Activated naive CD8-positive, alpha-beta T cell (primary cell): ENCODE measurements at regions not wholly inside any gene's neighbourhood (a gene's known extent, or its start where the extent isn't known, plus 50 kb on each side); places are given as distances from the start of the nearest gene placed in this dataset.

ENCODE experiments used
- H3K27ac Mint-ChIP-seq: one replicate; pipeline ENCODE4 v1.8.0; 2021; ENCODE audit warnings: mixed read lengths
- H3K27me3 Mint-ChIP-seq: one replicate; pipeline ENCODE4 v1.8.0; 2021; ENCODE audit warnings: mixed read lengths
- H3K36me3 Mint-ChIP-seq: one replicate; pipeline ENCODE4 v1.8.0; 2021; ENCODE audit warnings: mixed read lengths
- H3K4me1 Mint-ChIP-seq: one replicate; pipeline ENCODE4 v1.8.0; 2021; ENCODE audit warnings: low read depth, mixed read lengths
- H3K4me3 Mint-ChIP-seq: one replicate; pipeline ENCODE4 v1.8.0; 2021; ENCODE audit warnings: mild to moderate bottlenecking, mixed read lengths
- H3K9me3 Mint-ChIP-seq: one replicate; pipeline ENCODE4 v1.8.0; 2021; ENCODE audit warnings: low read depth, mixed read lengths

DNA sequence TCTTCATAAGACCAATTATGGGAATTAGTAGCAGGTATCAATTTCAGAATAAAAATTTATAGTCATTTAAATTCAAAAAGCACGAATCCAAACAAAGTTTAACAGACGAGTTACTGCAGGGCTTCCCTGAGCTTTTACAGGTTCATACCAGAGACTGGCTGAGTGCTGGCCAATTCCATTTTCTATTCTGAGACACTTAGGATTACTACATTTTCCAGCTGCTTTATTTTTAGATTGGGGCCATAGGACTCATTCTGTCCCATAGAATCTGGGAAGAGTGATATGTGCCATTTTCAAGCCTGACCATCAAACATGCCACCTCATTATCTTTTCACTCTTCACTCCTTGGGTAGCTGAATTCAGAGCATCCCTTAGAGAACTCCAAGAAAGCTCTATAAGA lies 410.7 kb downstream of the DNAH5 start:
- Mint-ChIP-seq H3K36me3 (no peaks in the 10 kb centered on the region), H3K9me3 (peaks cover 4% of the 10 kb centered on the region), H3K27ac (no peak overlapping the region), H3K4me3 (no peak overlapping the region), H3K27me3 (no peaks in the 10 kb centered on the region), H3K4me1 (no peaks in the 10 kb centered on the region)

DNA sequence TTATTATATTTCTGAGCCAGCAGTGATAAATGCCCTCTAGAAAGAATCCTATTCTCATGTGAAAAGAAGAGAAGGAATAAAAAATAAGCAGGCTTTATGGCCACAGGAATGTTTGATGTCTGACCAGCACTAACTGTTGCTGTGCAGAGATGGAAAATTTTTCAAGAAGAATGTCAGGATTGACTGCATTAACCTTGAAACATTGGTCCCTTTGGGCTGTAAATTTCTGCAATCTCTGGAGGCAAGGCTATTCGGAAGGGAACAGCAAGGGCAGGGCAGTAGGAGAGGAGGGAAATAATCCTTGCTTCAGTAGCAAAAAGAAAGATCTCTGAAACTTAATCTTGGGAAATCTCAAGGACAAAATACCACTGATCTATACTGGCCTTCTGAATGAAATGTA lies 415.2 kb downstream of the DNAH5 start:
- no peak overlapping the region for H3K4me3 Mint-ChIP-seq
- no peak overlapping the region for H3K27ac Mint-ChIP-seq
- no peaks in the 10 kb centered on the region for H3K9me3 Mint-ChIP-seq
- H3K27me3 Mint-ChIP-seq: no peaks in the 10 kb centered on the region
- H3K4me1 Mint-ChIP-seq: no peaks in the 10 kb centered on the region
- no peaks in the 10 kb centered on the region for H3K36me3 Mint-ChIP-seq

DNA sequence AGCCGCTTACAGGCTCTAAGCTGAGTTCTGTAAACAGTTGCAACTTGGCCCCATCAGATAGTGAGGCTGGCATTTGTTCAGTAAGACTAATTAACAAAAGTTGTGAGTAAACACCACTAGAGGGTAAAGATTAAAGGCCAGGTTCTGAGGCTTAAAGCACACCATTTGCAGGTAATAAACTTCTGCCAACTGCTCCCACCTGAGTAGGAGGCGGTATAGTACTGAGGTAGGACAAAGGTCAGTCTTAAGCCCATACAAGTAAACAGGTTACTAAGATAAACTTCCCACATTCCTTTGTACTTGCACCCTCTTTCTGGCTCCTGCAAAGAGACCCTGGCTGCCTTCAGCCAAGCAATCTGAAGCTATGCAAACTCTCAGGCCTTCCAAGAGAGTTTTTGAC lies 419.6 kb downstream of the DNAH5 start:
- Mint-ChIP-seq H3K4me3 (no peak overlapping the region), H3K36me3 (no peaks in the 10 kb centered on the region), H3K27me3 (no peaks in the 10 kb centered on the region), H3K27ac (no peak overlapping the region), H3K4me1 (no peaks in the 10 kb centered on the region), H3K9me3 (peaks cover 3% of the 10 kb centered on the region)

DNA sequence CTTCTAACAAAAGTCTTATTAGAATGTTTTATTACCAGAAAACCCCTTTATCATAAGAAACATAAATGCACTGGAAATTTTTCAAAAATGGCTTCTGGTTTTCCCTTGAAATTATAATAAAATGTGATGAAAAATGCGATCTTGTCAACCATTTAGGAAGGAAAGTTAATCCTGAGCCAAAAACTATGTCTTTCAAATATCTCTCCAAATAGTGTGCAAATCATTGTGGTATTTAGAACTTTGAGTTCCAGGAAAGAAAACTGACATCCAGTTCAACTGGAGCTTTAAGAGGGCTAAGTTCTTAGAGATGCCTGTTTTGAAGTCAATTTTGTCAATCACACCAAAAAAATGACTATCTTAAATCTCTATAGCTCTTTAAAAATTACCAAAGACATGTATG lies 425.4 kb downstream of the DNAH5 start:
- Mint-ChIP-seq H3K36me3 (no peaks in the 10 kb centered on the region), H3K27me3 (no peaks in the 10 kb centered on the region), H3K4me1 (no peaks in the 10 kb centered on the region), H3K4me3 (no peak overlapping the region), H3K9me3 (peaks cover 3% of the 10 kb centered on the region), H3K27ac (no peak overlapping the region)

DNA sequence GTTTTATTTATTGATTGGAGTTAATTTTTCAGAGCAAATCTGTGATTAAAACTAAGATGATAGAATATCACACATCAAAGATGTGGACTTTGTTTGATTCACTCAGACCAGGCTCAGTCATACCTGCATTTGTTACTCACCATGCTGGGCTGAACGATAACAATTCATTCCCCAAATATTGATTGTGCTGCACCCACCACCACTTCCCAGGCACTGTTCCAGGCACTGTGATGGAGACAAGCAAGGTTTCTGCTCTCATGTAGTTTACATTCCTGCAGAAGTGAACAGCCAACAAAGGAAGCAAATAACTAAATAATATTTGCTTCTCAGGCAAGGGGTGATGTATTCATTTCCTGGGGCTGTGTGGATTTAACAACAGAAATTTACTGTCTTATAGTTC lies 428.3 kb downstream of the DNAH5 start:
- peaks cover 2% of the 10 kb centered on the region for H3K9me3 Mint-ChIP-seq
- no peaks in the 10 kb centered on the region for H3K4me1 Mint-ChIP-seq
- H3K27ac Mint-ChIP-seq: no peak overlapping the region
- no peak overlapping the region for H3K4me3 Mint-ChIP-seq
- no peaks in the 10 kb centered on the region for H3K27me3 Mint-ChIP-seq
- no peaks in the 10 kb centered on the region for H3K36me3 Mint-ChIP-seq

DNA sequence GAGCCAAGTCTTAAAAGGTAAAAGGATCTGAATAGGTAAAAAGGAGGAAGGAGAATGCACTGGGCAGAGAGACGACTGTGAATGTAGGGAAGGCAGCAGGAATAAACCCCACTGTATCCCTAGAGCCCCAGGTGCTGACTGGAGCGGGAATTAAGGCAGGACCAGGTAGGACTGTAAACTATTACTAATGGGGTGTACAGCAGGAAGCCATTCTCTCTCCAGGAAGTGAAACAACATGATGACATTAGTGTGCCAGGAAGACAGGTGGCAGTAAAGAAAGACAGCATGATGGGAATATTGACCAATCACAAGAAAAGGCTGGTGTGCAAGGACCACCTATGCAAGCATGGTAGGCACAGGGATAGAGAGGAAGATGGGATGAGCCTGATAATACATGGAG lies 433.0 kb downstream of the DNAH5 start:
- no peak overlapping the region for H3K4me3 Mint-ChIP-seq
- no peaks in the 10 kb centered on the region for H3K36me3 Mint-ChIP-seq
- no peaks in the 10 kb centered on the region for H3K4me1 Mint-ChIP-seq
- H3K27me3 Mint-ChIP-seq: no peaks in the 10 kb centered on the region
- no peak overlapping the region for H3K27ac Mint-ChIP-seq
- H3K9me3 Mint-ChIP-seq: no peaks in the 10 kb centered on the region

DNA sequence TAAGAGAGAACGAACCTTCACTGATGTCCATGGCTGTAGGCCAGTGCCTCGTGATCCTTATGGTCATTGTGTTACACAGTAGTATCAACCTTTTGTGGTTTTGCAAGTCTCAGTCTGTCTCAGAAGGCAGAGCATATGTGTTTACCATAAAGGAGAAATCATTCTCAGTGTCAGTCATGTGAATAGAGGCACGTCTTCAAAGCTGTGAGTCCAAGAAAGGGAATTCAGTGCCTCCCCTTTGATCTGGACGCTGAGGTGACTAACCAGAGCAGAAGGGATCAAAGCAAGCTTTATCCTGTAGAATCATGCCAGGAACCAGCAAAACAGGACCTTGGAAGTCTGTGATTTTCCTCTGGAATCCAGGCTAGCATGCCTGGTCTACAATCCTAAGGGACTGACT lies 433.9 kb downstream of the DNAH5 start:
- H3K4me3 Mint-ChIP-seq: no peak overlapping the region
- no peaks in the 10 kb centered on the region for H3K36me3 Mint-ChIP-seq
- no peaks in the 10 kb centered on the region for H3K9me3 Mint-ChIP-seq
- H3K27ac Mint-ChIP-seq: no peak overlapping the region
- H3K27me3 Mint-ChIP-seq: no peaks in the 10 kb centered on the region
- no peaks in the 10 kb centered on the region for H3K4me1 Mint-ChIP-seq

DNA sequence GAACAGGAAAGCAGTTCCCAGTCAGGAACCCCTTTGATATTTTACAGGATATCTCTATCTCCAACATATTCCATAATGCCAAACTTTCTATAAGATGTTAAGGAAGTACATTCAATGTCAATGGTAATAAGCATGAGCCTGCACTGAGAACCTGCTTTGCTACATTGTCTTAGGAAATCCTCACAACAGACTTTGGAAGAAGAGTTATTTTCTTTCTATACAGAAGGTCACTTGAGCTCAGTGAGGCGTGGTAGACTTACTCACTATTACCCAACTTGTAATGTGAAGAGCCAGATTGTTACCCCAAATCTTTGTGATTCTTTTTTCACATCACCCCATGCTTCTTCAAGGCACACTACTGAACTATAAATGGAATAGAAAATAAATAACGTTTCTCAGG lies 435.9 kb downstream of the DNAH5 start:
- Mint-ChIP-seq H3K4me3 (no peak overlapping the region), H3K27ac (no peak overlapping the region), H3K4me1 (no peaks in the 10 kb centered on the region), H3K9me3 (peaks cover 2% of the 10 kb centered on the region), H3K36me3 (no peaks in the 10 kb centered on the region), H3K27me3 (no peaks in the 10 kb centered on the region)

DNA sequence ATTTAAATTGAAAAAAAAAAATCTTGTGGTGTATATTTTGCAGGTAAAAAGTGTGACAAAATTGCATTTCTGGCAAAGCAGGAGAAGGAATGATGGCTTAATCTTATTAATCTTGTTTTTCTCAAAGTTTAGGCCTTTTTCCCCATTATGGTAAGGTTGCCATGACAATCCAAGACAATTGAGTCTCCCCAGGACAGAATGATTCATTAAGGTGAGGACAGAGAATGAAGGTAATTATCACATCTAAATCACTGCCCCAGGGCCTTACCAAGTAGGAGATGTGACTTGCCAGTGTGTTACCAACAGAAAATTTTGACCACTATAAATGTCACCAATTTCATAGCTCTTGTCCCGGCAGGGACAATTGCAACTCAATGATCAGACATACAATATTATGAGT lies 439.2 kb downstream of the DNAH5 start:
- Mint-ChIP-seq H3K4me1 (no peaks in the 10 kb centered on the region), H3K9me3 (peaks cover 2% of the 10 kb centered on the region), H3K36me3 (no peaks in the 10 kb centered on the region), H3K27me3 (no peaks in the 10 kb centered on the region), H3K4me3 (no peak overlapping the region), H3K27ac (no peak overlapping the region)

DNA sequence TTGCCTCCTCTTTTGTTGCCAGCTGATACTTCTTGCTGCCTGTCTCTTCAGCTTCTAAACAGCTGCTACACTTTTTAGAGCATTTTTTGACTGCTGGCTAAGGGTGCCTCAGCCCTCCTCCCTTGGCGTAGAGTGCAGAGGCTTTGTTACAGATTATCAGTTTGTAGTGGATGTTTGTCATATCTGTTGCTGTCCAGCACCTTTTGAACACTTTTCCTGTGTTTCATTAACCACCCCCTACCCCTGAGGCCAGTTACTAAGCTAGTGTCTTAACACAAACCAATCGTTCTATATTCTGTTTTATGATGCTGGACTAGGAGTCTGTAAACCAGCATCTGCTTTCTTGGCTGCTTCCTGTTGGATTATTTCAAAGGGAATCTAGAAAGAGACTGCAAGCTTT lies 441.5 kb downstream of the DNAH5 start:
- no peak overlapping the region for H3K27ac Mint-ChIP-seq
- H3K36me3 Mint-ChIP-seq: no peaks in the 10 kb centered on the region
- no peaks in the 10 kb centered on the region for H3K4me1 Mint-ChIP-seq
- no peak overlapping the region for H3K4me3 Mint-ChIP-seq
- H3K9me3 Mint-ChIP-seq: peaks cover 2% of the 10 kb centered on the region
- H3K27me3 Mint-ChIP-seq: no peaks in the 10 kb centered on the region

DNA sequence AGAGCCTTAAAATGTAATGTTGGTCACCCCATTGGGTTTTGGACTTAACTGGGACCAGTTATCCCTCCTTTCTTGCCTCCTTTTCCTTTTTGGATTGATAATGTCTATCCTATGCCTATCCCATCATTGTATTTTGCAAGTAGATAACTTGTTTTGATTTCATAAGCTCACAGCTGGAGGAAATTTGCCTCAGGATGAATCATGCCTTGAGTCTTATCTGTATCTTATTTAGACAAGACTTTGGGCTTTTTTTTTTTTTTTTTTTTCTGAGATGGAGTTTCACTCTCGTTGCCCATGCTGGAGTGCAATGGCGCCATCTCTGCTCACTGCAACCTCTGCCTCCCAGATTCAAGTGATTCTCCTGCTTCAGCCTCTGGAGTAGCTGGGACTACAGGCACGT lies 443.3 kb downstream of the DNAH5 start:
- Mint-ChIP-seq H3K27me3 (no peaks in the 10 kb centered on the region), H3K9me3 (peaks cover 2% of the 10 kb centered on the region), H3K27ac (no peak overlapping the region), H3K36me3 (no peaks in the 10 kb centered on the region), H3K4me1 (no peaks in the 10 kb centered on the region), H3K4me3 (no peak overlapping the region)

DNA sequence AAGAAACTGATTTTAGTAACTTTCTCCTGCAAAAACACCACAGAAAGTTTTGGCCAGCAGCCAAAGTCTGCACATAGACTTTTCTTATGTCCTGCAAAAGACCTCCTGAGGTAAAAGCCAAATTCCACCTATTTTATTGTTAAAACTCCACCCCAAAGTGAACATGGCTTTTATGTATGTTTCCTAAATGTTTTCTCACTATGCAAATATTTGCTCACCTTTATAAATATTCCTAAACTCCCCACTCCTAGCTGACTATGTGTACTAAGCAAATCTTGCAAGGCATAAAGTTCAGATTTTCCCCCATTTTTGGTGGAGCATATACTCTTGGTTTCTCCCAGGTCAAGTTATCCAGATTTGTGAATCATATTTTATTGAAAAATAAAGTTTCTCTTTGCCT lies 446.2 kb downstream of the DNAH5 start:
- H3K4me1 Mint-ChIP-seq: no peaks in the 10 kb centered on the region
- H3K4me3 Mint-ChIP-seq: no peak overlapping the region
- no peak overlapping the region for H3K27ac Mint-ChIP-seq
- no peaks in the 10 kb centered on the region for H3K36me3 Mint-ChIP-seq
- no peaks in the 10 kb centered on the region for H3K27me3 Mint-ChIP-seq
- H3K9me3 Mint-ChIP-seq: no peaks in the 10 kb centered on the region

DNA sequence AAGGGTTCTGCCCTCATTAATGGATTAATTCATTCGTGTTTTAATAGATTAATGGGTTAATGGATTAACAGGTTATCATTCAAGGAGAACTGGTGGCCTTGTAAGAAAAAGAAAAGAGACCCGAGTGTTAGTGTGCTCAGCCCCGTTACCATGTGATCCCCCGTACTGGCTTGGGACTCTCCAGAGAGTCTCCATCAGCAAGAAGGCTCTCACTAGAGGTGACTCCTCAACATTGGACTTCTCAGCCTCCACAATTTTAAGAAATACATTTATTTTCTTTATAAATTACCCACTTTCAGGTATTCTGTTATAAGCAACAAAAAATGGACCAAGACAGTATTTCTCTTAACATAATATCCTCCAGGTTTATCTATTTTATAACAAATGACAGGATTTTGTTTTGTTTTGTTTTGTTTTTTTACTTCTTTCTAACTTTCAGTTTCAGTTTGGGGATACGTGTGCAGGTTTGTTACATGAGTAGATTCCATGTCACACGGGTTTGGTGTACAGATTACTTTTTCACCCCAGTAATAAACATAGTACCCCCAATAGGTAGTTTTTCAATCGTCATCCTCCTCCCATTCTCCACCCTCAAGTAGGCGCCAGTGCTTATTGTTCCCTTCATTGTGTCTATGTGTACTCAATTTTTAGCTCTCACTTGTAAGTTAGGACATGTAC lies 456.1 kb downstream of the DNAH5 start:
- no peak overlapping the region for H3K27ac Mint-ChIP-seq
- no peaks in the 10 kb centered on the region for H3K27me3 Mint-ChIP-seq
- H3K4me3 Mint-ChIP-seq: peak overlapping the region; percentile 9
- H3K36me3 Mint-ChIP-seq: no peaks in the 10 kb centered on the region
- no peaks in the 10 kb centered on the region for H3K4me1 Mint-ChIP-seq
- peaks cover 6% of the 10 kb centered on the region for H3K9me3 Mint-ChIP-seq

DNA sequence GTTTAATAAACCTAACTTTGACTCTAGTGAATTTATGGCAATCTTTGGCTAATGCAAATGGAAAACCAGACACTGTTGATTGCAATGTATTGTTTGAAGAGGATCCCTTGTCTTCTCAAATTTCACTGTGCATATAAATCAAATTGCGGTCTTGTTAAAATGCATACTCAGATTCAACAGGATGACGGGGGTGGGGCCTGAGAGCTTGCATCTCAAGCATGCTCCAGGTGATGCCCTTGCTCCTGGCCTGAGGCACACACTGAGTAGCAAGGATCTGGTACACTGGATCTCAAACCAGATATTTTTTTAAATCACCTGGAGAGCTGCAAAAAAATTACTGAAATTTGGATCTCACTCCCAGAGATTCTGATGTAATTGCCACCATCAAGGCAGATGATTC lies 463.7 kb downstream of the DNAH5 start:
- Mint-ChIP-seq H3K4me1 (no peaks in the 10 kb centered on the region), H3K36me3 (no peaks in the 10 kb centered on the region), H3K9me3 (no peaks in the 10 kb centered on the region), H3K27me3 (no peaks in the 10 kb centered on the region), H3K27ac (no peak overlapping the region), H3K4me3 (no peak overlapping the region)

DNA sequence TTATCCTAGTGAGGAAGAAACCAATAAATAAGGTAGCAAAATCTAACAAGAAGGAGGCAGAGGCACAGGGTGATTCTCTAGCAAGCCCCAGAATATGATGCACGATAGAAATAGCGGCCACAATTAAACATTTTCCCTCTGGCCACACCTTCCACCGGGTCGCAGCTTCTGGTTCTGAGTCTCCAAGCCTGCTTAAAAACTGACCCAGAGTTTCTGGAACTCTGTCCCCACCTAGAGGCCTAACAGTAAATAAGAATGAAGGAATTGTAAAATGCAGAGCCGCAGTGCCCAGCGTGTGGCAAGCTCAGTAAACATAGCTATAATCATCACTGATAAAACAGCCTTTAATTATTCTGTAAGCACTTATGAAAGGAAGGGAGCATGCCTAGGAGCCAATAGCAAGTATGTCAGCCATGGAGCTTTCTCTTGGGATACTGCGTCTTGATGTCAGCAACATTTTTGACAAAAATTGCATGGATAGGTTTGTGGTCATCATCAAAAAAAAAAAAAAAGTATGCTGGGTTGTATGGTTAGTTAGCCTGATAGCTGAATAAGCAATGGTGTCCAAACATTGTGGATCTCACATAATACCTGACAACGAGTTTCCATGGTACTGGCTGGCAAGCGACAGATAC lies 465.5 kb downstream of the DNAH5 start:
- Mint-ChIP-seq H3K27ac (no peak overlapping the region), H3K9me3 (no peaks in the 10 kb centered on the region), H3K4me1 (no peaks in the 10 kb centered on the region), H3K27me3 (no peaks in the 10 kb centered on the region), H3K36me3 (no peaks in the 10 kb centered on the region), H3K4me3 (no peak overlapping the region)

DNA sequence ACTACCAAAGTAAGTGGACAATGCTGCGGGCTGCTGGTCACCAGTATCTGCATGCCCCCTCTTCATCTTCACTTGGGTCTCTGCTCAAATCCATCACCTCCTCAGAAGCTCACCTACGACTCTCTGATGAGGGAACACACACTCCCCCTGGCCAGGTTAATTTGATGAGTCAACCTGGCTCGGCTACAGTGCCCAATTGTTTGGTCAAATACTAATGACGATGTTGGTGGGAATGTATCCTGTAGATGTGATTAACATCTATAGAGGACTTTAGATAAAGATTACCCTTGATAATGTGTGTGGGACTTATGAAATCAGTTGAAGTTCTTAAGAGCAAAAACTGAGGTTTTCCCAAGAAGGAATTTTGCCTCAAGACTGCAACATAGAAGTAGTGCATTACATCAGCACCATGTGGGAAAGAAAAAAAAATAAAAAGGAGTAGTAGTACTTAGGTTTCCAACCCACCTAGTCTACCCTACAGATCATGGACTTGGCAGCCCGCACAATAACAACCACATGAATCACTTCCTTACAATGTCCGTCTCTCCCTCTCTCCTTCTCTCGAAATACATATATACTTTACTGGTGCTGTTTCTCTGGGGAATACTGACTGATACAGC lies 467.3 kb downstream of the DNAH5 start:
- H3K4me1 Mint-ChIP-seq: no peaks in the 10 kb centered on the region
- no peak overlapping the region for H3K27ac Mint-ChIP-seq
- no peaks in the 10 kb centered on the region for H3K36me3 Mint-ChIP-seq
- no peak overlapping the region for H3K4me3 Mint-ChIP-seq
- H3K27me3 Mint-ChIP-seq: no peaks in the 10 kb centered on the region
- H3K9me3 Mint-ChIP-seq: no peaks in the 10 kb centered on the region
